ENCODE measurements at regions not wholly inside any gene's neighbourhood (a gene's known extent, or its start where the extent isn't known, plus 50 kb on each side); places are given as distances from the start of the nearest gene placed in this dataset.

DNA sequence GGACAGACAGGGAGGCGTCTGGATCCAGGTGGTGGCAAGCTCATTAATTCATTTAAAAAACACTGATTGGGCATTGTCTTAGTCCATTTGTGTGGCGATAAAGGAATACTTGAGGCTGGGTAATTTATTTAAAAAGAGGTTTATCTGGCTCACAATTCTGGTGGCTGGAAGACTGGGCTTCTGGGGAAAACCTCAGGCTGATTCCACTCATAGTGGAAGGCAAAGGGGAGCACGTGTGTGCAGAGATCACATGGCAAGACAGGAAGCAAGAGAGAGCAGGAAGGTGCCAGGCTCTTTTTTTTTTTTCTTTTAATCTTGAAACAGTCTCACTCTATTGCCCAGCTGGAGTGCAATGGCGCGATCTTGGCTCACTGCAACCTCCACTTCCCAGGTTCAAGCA is 100.2 kb upstream of the METTL14 start:
- Histone ChIP-seq H3K79me2 (replicated peaks; ENCODE audit: insufficient read depth, low read length) (no peaks in the 10 kb centered on the region), H3K27ac (ENCODE audit: low read length) (no peak overlapping the region), H3K36me3 (ENCODE audit: insufficient read depth, low read length) (no peaks in the 10 kb centered on the region), H2AFZ (ENCODE audit: low read depth, low read length) (no peak overlapping the region), H3K27me3 (ENCODE audit: insufficient read depth, low read depth, low read length) (no peaks in the 10 kb centered on the region), H3K9me3 (ENCODE audit: low read length) (no peaks in the 10 kb centered on the region), H3F3A (ENCODE audit: insufficient read depth, low read length, poor library complexity, severe bottlenecking) (no peaks in the 10 kb centered on the region), H3K4me2 (ENCODE audit: low read length) (no peak overlapping the region), H3K9me2 (ENCODE audit: insufficient read depth, low read length) (no peaks in the 10 kb centered on the region), H3K9ac (ENCODE audit: low read length) (no peak overlapping the region), H4K20me1 (ENCODE audit: insufficient read depth) (no peaks in the 10 kb centered on the region), H3K4me3 (ENCODE audit: low read length) (no peak overlapping the region)
- TF ChIP-seq TAF1 (IDR thresholded peaks at IDR 0.05; ENCODE audit: low read depth) = no peak
- TF ChIP-seq EP300 (conservative IDR thresholded peaks at IDR 0.05; ENCODE audit: poor library complexity, severe bottlenecking) = no peak
- TF ChIP-seq MXI1 (conservative IDR thresholded peaks at IDR 0.05; ENCODE audit: poor library complexity, severe bottlenecking) = no peak
- TF ChIP-seq POLR2AphosphoS5 (IDR thresholded peaks at IDR 0.05) = no peak
- TF ChIP-seq, protein P1, sequence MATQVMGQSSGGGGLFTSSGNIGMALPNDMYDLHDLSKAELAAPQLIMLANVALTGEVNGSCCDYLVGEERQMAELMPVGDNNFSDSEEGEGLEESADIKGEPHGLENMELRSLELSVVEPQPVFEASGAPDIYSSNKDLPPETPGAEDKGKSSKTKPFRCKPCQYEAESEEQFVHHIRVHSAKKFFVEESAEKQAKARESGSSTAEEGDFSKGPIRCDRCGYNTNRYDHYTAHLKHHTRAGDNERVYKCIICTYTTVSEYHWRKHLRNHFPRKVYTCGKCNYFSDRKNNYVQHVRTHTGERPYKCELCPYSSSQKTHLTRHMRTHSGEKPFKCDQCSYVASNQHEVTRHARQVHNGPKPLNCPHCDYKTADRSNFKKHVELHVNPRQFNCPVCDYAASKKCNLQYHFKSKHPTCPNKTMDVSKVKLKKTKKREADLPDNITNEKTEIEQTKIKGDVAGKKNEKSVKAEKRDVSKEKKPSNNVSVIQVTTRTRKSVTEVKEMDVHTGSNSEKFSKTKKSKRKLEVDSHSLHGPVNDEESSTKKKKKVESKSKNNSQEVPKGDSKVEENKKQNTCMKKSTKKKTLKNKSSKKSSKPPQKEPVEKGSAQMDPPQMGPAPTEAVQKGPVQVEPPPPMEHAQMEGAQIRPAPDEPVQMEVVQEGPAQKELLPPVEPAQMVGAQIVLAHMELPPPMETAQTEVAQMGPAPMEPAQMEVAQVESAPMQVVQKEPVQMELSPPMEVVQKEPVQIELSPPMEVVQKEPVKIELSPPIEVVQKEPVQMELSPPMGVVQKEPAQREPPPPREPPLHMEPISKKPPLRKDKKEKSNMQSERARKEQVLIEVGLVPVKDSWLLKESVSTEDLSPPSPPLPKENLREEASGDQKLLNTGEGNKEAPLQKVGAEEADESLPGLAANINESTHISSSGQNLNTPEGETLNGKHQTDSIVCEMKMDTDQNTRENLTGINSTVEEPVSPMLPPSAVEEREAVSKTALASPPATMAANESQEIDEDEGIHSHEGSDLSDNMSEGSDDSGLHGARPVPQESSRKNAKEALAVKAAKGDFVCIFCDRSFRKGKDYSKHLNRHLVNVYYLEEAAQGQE (IDR thresholded peaks at IDR 0.05; ENCODE audit: borderline replicate concordance) = no peak
- no peak for TF ChIP-seq EZH2 (IDR thresholded peaks at IDR 0.05; ENCODE audit: borderline replicate concordance, insufficient read depth, low read length, poor library complexity, severe bottlenecking)
- TF ChIP-seq, protein P2, sequence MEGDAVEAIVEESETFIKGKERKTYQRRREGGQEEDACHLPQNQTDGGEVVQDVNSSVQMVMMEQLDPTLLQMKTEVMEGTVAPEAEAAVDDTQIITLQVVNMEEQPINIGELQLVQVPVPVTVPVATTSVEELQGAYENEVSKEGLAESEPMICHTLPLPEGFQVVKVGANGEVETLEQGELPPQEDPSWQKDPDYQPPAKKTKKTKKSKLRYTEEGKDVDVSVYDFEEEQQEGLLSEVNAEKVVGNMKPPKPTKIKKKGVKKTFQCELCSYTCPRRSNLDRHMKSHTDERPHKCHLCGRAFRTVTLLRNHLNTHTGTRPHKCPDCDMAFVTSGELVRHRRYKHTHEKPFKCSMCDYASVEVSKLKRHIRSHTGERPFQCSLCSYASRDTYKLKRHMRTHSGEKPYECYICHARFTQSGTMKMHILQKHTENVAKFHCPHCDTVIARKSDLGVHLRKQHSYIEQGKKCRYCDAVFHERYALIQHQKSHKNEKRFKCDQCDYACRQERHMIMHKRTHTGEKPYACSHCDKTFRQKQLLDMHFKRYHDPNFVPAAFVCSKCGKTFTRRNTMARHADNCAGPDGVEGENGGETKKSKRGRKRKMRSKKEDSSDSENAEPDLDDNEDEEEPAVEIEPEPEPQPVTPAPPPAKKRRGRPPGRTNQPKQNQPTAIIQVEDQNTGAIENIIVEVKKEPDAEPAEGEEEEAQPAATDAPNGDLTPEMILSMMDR (IDR thresholded peaks at IDR 0.05; ENCODE audit: poor library complexity, severe bottlenecking) = no peak
- no peak for TF ChIP-seq RAD21 (conservative IDR thresholded peaks at IDR 0.05)
- TF ChIP-seq SMC3 (conservative IDR thresholded peaks at IDR 0.05; ENCODE audit: poor library complexity) = no peak

DNA sequence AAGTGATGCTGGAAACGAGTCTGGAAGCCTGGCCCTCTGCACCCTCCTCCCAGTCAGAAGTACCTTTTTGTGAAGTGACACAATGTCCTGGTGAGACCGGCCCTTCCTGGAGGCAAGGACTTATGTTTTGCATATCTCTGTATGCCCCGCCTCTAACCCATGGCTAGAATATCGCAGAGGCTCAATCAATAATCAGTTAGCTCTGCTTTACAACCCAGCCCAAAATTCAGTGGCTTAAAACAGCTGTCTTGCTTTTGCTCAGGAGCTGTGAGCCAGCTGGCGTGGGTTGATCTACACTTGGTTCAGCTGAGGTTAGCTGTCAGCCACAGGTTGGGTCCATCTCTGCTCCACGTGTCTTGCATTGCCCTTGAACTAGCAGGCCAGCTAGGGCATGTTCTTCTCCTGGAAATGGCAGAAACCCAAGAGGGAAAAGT is 98.8 kb upstream of the METTL14 start:
- Histone ChIP-seq H3K9me3 (ENCODE audit: low read length) (no peaks in the 10 kb centered on the region), H4K20me1 (ENCODE audit: insufficient read depth) (no peaks in the 10 kb centered on the region), H3K9ac (ENCODE audit: low read length) (no peak overlapping the region), H3K4me2 (ENCODE audit: low read length) (no peak overlapping the region), H3K27me3 (ENCODE audit: insufficient read depth, low read depth, low read length) (no peaks in the 10 kb centered on the region), H3F3A (ENCODE audit: insufficient read depth, low read length, poor library complexity, severe bottlenecking) (no peaks in the 10 kb centered on the region), H3K4me3 (ENCODE audit: low read length) (no peak overlapping the region), H3K9me2 (ENCODE audit: insufficient read depth, low read length) (no peaks in the 10 kb centered on the region), H2AFZ (ENCODE audit: low read depth, low read length) (no peak overlapping the region), H3K36me3 (ENCODE audit: insufficient read depth, low read length) (no peaks in the 10 kb centered on the region), H3K79me2 (replicated peaks; ENCODE audit: insufficient read depth, low read length) (no peaks in the 10 kb centered on the region), H3K27ac (ENCODE audit: low read length) (no peak overlapping the region)
- TF ChIP-seq RAD21 (conservative IDR thresholded peaks at IDR 0.05) (no peak), TAF1 (IDR thresholded peaks at IDR 0.05; ENCODE audit: low read depth) (no peak), MXI1 (conservative IDR thresholded peaks at IDR 0.05; ENCODE audit: poor library complexity, severe bottlenecking) (no peak), EZH2 (IDR thresholded peaks at IDR 0.05; ENCODE audit: borderline replicate concordance, insufficient read depth, low read length, poor library complexity, severe bottlenecking) (no peak), SMC3 (conservative IDR thresholded peaks at IDR 0.05; ENCODE audit: poor library complexity) (no peak), EP300 (conservative IDR thresholded peaks at IDR 0.05; ENCODE audit: poor library complexity, severe bottlenecking) (no peak), POLR2AphosphoS5 (IDR thresholded peaks at IDR 0.05) (no peak)
- TF ChIP-seq, protein P2 (IDR thresholded peaks at IDR 0.05; ENCODE audit: poor library complexity, severe bottlenecking) = no peak
- TF ChIP-seq, protein P1 (IDR thresholded peaks at IDR 0.05; ENCODE audit: borderline replicate concordance) = no peak

All from neural cell (in vitro differentiated cells).